GM23338 (cell line): ENCODE measurements at regions not wholly inside any gene's neighbourhood (a gene's known extent, or its start where the extent isn't known, plus 50 kb on each side); places are given as distances from the start of the nearest gene placed in this dataset.
A peak's percentile ranks its signal among the peaks of the same experiment; 100 is the strongest.

ENCODE experiments used
- ATAC-seq: fragments of 200-7000 bp; cut with Tn5 transposase; 3 replicates; pipeline ENCODE4 v1.9.1; 2020
- DNase-seq: peaks from one replicate; pipeline ENCODE4 v3.0.0-alpha.2; 2015; ENCODE audit warnings: low spot score
- H2AFZ ChIP-seq: fragments of 200-600 bp; sonication (generic); 2 replicates; pipeline ENCODE4 v1.8.0; 2016; ENCODE audit warnings: antibody characterized with exemption, mild to moderate bottlenecking, moderate library complexity
- H3F3A ChIP-seq: fragments of 200-600 bp; sonication (generic); replicated peaks from 2 replicates; pipeline ENCODE4 v1.8.0; 2017; ENCODE audit warnings: antibody characterized with exemption, mixed run types, low read depth
- H3K27ac ChIP-seq: fragments of 200-600 bp; sonication (generic); 2 replicates; pipeline ENCODE4 v1.6.1; 2016; ENCODE audit warnings: low read depth
- H3K27me3 ChIP-seq: fragments of 200-600 bp; sonication (generic); 2 replicates; pipeline ENCODE4 v1.8.0; 2016; ENCODE audit warnings: mild to moderate bottlenecking, mixed run types, moderate library complexity; ENCODE audit not compliant: insufficient read depth
- H3K36me3 ChIP-seq: fragments of 200-600 bp; sonication (generic); 2 replicates; pipeline ENCODE4 v1.8.0; 2016; ENCODE audit warnings: mild to moderate bottlenecking; ENCODE audit not compliant: insufficient read depth
- H3K4me1 ChIP-seq: fragments of 200-600 bp; sonication (generic); 2 replicates; pipeline ENCODE4 v1.8.0; 2016; ENCODE audit warnings: mild to moderate bottlenecking, moderate library complexity; ENCODE audit not compliant: insufficient read depth
- H3K4me2 ChIP-seq: fragments of 200-600 bp; sonication (generic); 2 replicates; pipeline ENCODE4 v1.7.1; 2017; ENCODE audit warnings: mixed run types
- H3K4me3 ChIP-seq: fragments of 200-600 bp; sonication (generic); 2 replicates; pipeline ENCODE4 v1.6.1; 2016; ENCODE audit warnings: mixed run types
- H3K79me2 ChIP-seq: fragments of 200-600 bp; sonication (generic); replicated peaks from 2 replicates; pipeline ENCODE4 v1.8.0; 2017; ENCODE audit warnings: mild to moderate bottlenecking; ENCODE audit not compliant: insufficient read depth
- H3K9me2 ChIP-seq: fragments of 200-600 bp; sonication (generic); 2 replicates; pipeline ENCODE4 v1.8.0; 2017; ENCODE audit not compliant: insufficient read depth
- H4K20me1 ChIP-seq: fragments of 200-600 bp; sonication (generic); replicated peaks from 2 replicates; pipeline ENCODE4 v1.8.0; 2017; ENCODE audit warnings: mild to moderate bottlenecking; ENCODE audit not compliant: insufficient read depth
- H3K27ac Mint-ChIP-seq: 2 replicates; pipeline ENCODE4 v1.8.0; 2020; ENCODE audit warnings: inconsistent platforms, mild to moderate bottlenecking, moderate library complexity, mixed read lengths
- H3K27me3 Mint-ChIP-seq: 3 replicates; pipeline ENCODE4 v1.8.0; 2022; ENCODE audit warnings: low read depth, mild to moderate bottlenecking, moderate library complexity, mixed read lengths, inconsistent platforms; ENCODE audit not compliant: insufficient read depth, poor library complexity
- H3K36me3 Mint-ChIP-seq: 3 replicates; pipeline ENCODE4 v1.8.0; 2021; ENCODE audit warnings: low read depth, mild to moderate bottlenecking, inconsistent platforms, moderate library complexity, mixed read lengths
- H3K4me1 Mint-ChIP-seq: 3 replicates; pipeline ENCODE4 v1.8.0; 2020; ENCODE audit warnings: mild to moderate bottlenecking, inconsistent platforms, mixed read lengths
- H3K4me3 Mint-ChIP-seq: 3 replicates; pipeline ENCODE4 v1.8.0; 2021; ENCODE audit warnings: moderate library complexity, mild to moderate bottlenecking, inconsistent platforms, mixed read lengths
- H3K9me3 Mint-ChIP-seq: 3 replicates; pipeline ENCODE4 v1.8.0; 2020; ENCODE audit warnings: moderate library complexity, mild to moderate bottlenecking, inconsistent platforms, mixed read lengths
- EZH2 ChIP-seq: fragments of 200-600 bp; sonication (generic); IDR thresholded peaks from one replicate; pipeline ENCODE4 v1.8.0; 2017; ENCODE audit warnings: antibody characterized with exemption, mild to moderate bottlenecking, low read depth; ENCODE audit not compliant: unreplicated experiment
- STAT1 ChIP-seq: IDR thresholded peaks from one replicate; pipeline ENCODE4 v1.6.1; 2016; ENCODE audit warnings: antibody characterized with exemption; ENCODE audit not compliant: unreplicated experiment
- ZNF462 ChIP-seq: fragments of 250-450 bp; sonication (Bioruptor Pico); IDR thresholded peaks from 2 replicates; pipeline ENCODE4 v1.5.0; 2020; ENCODE audit warnings: mild to moderate bottlenecking, moderate library complexity

- no peak for TF ChIP-seq ZNF462 (CRISPR knock-in tag)
These were observed 82.1 kb upstream of the TMCC3 start (continued) for GRCh38 chr12:94732367-94732990.

DNA sequence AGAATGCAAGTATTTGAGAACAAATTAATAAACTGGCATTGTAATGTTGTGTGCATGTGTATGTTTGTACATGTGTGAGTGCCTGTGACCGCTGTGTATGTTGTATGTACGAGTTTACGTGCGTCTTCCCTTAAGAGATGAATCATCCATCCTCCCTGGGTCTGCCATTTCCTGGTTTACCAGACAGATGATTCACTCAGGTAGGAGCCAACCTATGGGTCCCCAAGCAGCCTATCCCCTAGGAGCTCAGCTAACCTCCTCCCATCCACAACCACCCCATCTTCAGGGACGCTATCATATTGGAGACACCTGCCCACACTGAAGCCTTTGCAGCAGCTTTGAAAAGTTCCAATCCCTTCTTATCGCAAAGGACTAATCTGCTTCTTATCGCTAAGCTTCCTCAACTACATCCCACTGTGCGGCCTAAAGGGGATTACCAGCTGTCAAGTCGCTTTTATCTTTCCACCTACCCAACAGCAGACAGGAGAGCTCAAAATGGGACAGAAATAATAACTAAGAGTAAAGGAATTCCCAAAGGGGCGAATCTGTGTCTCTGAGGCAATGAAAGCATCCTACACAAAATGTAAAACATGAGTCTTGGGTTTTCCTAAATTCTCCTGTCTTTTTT, 81.5 kb upstream of the TMCC3 start:
- Mint-ChIP-seq H3K36me3 (peaks cover 12% of the 10 kb centered on the region), H3K9me3 (peaks cover 13% of the 10 kb centered on the region), H3K4me1 (peaks cover 10% of the 10 kb centered on the region), H3K27ac (no peak overlapping the region), H3K27me3 (no peaks in the 10 kb centered on the region), H3K4me3 (no peak overlapping the region)
- Histone ChIP-seq H3K36me3 (no peaks in the 10 kb centered on the region), H4K20me1 (no peaks in the 10 kb centered on the region), H3F3A (no peaks in the 10 kb centered on the region), H3K4me3 (no peak overlapping the region), H3K9me2 (no peaks in the 10 kb centered on the region), H3K27me3 (no peaks in the 10 kb centered on the region), H3K27ac (no peak overlapping the region), H3K4me2 (no peak overlapping the region), H3K4me1 (no peaks in the 10 kb centered on the region), H3K79me2 (no peaks in the 10 kb centered on the region), H2AFZ (peak overlapping the region; percentile 32; the same call in 1 of the 2 replicates)
- no peak for DNase-seq
- no peak for ATAC-seq
- TF ChIP-seq EZH2 = no peak
- TF ChIP-seq STAT1 = no peak
